ENCODE measurements at regions not wholly inside any gene's neighbourhood (a gene's known extent, or its start where the extent isn't known, plus 50 kb on each side); places are given as distances from the start of the nearest gene placed in this dataset.
"Not testable (repeated sequence)": the region's sequence is repeated elsewhere in the genome, so short reads cannot be mapped to it uniquely, and the experiment has no call there.

DNA sequence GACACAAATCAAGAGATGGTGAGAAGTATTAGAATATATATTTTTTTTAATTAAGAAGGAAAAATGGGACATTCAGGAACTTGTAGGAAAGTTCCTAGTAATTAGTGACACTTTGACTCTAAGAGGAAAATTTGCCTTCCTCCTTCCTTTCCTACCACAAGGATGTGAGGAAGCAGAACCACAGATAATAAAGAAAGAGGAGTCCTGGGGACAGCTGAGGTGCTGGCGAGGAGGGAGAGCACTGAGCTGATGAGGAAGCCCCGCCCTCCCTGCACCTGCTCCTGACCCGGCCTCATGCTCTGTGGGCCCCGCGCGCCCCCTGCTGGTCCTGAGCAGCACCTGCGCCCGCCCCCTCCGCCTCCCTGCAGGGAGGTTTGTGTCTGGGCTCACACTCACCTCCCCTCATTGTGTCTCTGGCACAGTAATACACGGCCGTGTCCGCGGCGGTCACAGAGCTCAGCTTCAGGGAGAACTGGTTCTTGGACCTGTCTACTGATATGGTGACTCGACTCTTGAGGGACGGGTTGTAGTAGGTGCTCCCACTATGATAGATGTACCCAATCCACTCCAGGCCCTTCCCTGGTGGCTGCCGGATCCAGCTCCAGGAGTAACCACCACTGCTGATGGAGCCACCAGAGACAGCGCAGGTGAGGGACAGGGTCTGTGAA, 822.6 kb downstream of the TMEM121 start:
- TF ChIP-seq, protein P1, sequence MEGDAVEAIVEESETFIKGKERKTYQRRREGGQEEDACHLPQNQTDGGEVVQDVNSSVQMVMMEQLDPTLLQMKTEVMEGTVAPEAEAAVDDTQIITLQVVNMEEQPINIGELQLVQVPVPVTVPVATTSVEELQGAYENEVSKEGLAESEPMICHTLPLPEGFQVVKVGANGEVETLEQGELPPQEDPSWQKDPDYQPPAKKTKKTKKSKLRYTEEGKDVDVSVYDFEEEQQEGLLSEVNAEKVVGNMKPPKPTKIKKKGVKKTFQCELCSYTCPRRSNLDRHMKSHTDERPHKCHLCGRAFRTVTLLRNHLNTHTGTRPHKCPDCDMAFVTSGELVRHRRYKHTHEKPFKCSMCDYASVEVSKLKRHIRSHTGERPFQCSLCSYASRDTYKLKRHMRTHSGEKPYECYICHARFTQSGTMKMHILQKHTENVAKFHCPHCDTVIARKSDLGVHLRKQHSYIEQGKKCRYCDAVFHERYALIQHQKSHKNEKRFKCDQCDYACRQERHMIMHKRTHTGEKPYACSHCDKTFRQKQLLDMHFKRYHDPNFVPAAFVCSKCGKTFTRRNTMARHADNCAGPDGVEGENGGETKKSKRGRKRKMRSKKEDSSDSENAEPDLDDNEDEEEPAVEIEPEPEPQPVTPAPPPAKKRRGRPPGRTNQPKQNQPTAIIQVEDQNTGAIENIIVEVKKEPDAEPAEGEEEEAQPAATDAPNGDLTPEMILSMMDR (conservative IDR thresholded peaks at IDR 0.05; ENCODE audit: low read depth, low read length): peak; percentile 42
- not testable (repeated sequence) for TF ChIP-seq EZH2 (IDR thresholded peaks at IDR 0.05; ENCODE audit: low read length, unreplicated experiment); EZH2phosphoT487 (IDR thresholded peaks at IDR 0.05; ENCODE audit: borderline replicate concordance, low read length)
